PFSK-1 (cell line): ENCODE measurements at regions not wholly inside any gene's neighbourhood (a gene's known extent, or its start where the extent isn't known, plus 50 kb on each side); places are given as distances from the start of the nearest gene placed in this dataset.

Experiments used
- FOXP2 ChIP-seq: optimal IDR thresholded peaks from 2 replicates; pipeline ENCODE3; 2011; ENCODE audit warnings: borderline replicate concordance, control low read depth, inconsistent platforms; ENCODE audit not compliant: insufficient read depth; ENCODE audit errors: extremely low read length, extremely low read depth
- POLR2AphosphoS5 ChIP-seq: IDR thresholded peaks from 2 replicates; pipeline ENCODE4 v1.6.1; 2012; ENCODE audit warnings: low read depth, mild to moderate bottlenecking, control low read depth, low read length, moderate library complexity
- SIN3A ChIP-seq: IDR thresholded peaks from 2 replicates; pipeline ENCODE4 v1.6.1; 2012; ENCODE audit warnings: mild to moderate bottlenecking, low read length, moderate library complexity, borderline replicate concordance; ENCODE audit not compliant: insufficient read depth
- TAF1 ChIP-seq: IDR thresholded peaks from 2 replicates; pipeline ENCODE4 v1.6.1; 2012; ENCODE audit warnings: low read length, control low read depth, borderline replicate concordance; ENCODE audit not compliant: insufficient read depth
- TF ChIP-seq, protein P1 (sequence below), 2 experiments: IDR thresholded peaks; 2 replicates each; pipeline versions ENCODE4 v1.6.1 to v1.8.0; 2011 to 2012; ENCODE audit warnings: low read depth in 2 of 2, low read length in 2 of 2, control low read depth in 1 of 2, inconsistent platforms in 1 of 2, mild to moderate bottlenecking in 1 of 2, moderate library complexity in 1 of 2; ENCODE audit not compliant: insufficient read depth in 1 of 2

- TF ChIP-seq POLR2AphosphoS5 (no peak), SIN3A (no peak), TAF1 (no peak), FOXP2 (no peak)
- TF ChIP-seq, protein P1, sequence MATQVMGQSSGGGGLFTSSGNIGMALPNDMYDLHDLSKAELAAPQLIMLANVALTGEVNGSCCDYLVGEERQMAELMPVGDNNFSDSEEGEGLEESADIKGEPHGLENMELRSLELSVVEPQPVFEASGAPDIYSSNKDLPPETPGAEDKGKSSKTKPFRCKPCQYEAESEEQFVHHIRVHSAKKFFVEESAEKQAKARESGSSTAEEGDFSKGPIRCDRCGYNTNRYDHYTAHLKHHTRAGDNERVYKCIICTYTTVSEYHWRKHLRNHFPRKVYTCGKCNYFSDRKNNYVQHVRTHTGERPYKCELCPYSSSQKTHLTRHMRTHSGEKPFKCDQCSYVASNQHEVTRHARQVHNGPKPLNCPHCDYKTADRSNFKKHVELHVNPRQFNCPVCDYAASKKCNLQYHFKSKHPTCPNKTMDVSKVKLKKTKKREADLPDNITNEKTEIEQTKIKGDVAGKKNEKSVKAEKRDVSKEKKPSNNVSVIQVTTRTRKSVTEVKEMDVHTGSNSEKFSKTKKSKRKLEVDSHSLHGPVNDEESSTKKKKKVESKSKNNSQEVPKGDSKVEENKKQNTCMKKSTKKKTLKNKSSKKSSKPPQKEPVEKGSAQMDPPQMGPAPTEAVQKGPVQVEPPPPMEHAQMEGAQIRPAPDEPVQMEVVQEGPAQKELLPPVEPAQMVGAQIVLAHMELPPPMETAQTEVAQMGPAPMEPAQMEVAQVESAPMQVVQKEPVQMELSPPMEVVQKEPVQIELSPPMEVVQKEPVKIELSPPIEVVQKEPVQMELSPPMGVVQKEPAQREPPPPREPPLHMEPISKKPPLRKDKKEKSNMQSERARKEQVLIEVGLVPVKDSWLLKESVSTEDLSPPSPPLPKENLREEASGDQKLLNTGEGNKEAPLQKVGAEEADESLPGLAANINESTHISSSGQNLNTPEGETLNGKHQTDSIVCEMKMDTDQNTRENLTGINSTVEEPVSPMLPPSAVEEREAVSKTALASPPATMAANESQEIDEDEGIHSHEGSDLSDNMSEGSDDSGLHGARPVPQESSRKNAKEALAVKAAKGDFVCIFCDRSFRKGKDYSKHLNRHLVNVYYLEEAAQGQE (IDR thresholded peaks at IDR 0.05; ENCODE audit: insufficient read depth in 1 of 2, low read depth in 2 of 2, low read length in 2 of 2): no peak
These were observed 272.8 kb downstream of the IPO8 start for GRCh38 chr12:30422844-30423243.

DNA sequence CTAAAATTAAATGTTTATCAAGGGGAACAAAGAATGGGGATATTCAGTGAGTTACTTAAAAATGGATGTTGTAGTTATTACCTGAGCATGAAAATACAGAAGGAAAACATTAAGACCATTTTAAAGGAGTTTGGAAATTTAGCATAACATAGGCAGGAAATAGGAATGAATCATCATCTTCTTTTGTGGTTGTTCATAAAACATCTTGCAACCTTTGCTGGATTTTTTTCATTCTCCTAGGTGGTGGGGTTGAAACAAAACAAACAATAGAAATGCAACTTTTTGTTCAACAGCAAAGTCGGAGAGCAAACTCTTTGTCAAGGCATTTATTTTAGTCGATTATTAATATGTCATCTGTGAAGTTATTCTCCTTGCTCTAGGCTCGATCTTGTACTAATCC, 275.1 kb downstream of the IPO8 start:
- TF ChIP-seq FOXP2 (no peak), TAF1 (no peak), POLR2AphosphoS5 (no peak), SIN3A (no peak)
- TF ChIP-seq, protein P1 (IDR thresholded peaks at IDR 0.05; ENCODE audit: insufficient read depth in 1 of 2, low read depth in 2 of 2, low read length in 2 of 2): no peak

- no peak for TF ChIP-seq SIN3A
- TF ChIP-seq TAF1: no peak
- TF ChIP-seq, protein P1 (IDR thresholded peaks at IDR 0.05; ENCODE audit: insufficient read depth in 1 of 2, low read depth in 2 of 2, low read length in 2 of 2): no peak
- no peak for TF ChIP-seq POLR2AphosphoS5
- TF ChIP-seq FOXP2: no peak
These were observed 277.9 kb downstream of the IPO8 start for GRCh38 chr12:30417697-30418231.

GRCh38 chr12:30416631-30417030, 279.0 kb downstream of the IPO8 start:
- TF ChIP-seq POLR2AphosphoS5 (no peak), TAF1 (no peak), FOXP2 (no peak), SIN3A (no peak)
- TF ChIP-seq, protein P1 (IDR thresholded peaks at IDR 0.05; ENCODE audit: insufficient read depth in 1 of 2, low read depth in 2 of 2, low read length in 2 of 2): no peak

GRCh38 chr12:30415777-30416176, 279.9 kb downstream of the IPO8 start:
- no peak for TF ChIP-seq SIN3A
- TF ChIP-seq POLR2AphosphoS5: no peak
- TF ChIP-seq, protein P1 (IDR thresholded peaks at IDR 0.05; ENCODE audit: insufficient read depth in 1 of 2, low read depth in 2 of 2, low read length in 2 of 2): no peak
- no peak for TF ChIP-seq FOXP2
- no peak for TF ChIP-seq TAF1
